ENCODE measurements at regions not wholly inside any gene's neighbourhood (a gene's known extent, or its start where the extent isn't known, plus 50 kb on each side); places are given as distances from the start of the nearest gene placed in this dataset.

DNA sequence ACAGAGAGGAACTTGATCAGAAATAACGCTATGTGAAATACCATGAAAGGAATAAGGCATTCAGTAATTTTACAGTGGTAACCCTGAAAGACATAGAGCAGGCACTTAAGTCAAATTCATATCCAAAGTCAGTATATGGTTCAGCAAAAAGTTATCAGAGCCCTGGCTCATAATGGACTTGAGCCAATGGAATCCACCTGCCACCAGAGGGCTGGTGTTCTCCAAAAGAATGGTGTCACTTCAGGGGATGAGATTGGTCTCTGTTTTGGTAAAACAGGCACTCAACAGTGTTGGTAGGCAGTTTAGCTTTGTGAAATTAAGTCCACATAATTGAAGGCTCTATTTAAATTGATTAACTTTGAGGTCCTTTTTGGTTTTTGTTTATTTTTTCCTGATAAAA lies 93.9 kb downstream of the LIG4 start:
- TF ChIP-seq POLR2AphosphoS5 (IDR thresholded peaks at IDR 0.05) (no peak), EP300 (IDR thresholded peaks at IDR 0.05) (no peak)
